GM10266 (cell line): ENCODE measurements at regions not wholly inside any gene's neighbourhood (a gene's known extent, or its start where the extent isn't known, plus 50 kb on each side); places are given as distances from the start of the nearest gene placed in this dataset.

Source experiments
- DNase-seq: peaks from one replicate; pipeline ENCODE4 v3.0.0; 2012; ENCODE audit errors: extremely low spot score
- CTCF ChIP-seq: IDR thresholded peaks from 2 replicates; pipeline ENCODE4 v1.5.1; 2012; ENCODE audit warnings: mild to moderate bottlenecking, low read depth; ENCODE audit not compliant: control insufficient read depth, insufficient read depth; ENCODE audit errors: missing control alignments

DNA sequence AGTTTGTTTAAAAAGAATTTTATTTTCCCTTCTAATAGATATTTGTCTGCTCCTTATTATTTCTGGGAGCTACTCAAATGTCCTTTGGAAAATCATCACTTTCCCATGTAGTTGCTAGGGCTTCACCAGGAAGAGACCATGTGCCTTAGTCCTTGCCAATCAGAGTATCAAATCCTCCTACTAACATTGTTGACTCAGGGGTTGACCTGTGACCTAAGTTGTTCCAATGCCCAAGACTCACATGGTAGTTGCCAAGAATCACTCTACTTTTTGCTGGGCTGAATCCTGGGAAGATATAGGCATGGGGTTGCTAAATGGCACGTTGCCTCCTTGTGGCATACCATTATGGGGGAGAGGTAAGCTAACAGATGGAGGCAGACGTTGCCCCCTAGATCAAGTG is 58.2 kb upstream of the FOXD3 start:
- TF ChIP-seq CTCF: no peak
- no peak for DNase-seq

DNA sequence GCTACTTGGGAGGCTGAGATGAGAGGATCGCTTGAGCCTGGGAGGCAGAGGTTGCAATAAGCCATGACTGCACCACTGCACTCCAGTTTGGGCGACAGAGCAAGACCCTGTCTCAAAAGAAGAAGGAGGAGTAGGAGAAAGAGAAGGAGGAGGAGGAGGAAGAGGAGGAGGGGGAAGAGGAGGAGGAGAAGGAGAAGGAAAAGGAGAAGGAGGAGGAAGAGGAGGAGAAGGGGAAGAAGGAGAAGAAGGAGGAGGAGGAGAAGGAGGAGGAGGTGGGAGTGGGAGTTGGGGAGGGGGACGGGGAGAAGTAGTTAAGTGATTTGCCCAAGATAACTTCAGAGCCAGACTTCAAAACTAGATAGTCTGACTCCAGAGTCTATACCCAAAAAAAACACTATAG is 55.5 kb upstream of the FOXD3 start:
- TF ChIP-seq CTCF: no peak

DNA sequence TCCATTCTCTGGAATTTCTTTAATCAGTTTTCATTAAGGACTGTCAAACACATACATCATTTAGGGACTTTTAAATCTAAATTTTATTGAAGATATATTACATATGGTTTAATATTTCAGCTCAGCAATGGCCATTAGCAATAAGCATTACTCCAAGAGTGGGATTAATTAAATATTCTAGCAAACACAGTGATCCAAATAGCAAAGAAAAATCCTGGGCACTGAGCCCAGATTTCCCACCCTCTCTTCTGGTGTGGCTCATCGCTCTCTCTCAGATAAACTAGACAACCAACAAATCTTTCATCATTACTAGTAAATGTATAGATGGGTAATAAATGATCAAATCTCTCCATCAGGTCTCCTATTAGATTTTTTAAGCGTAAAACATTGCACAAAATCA is 53.5 kb upstream of the FOXD3 start:
- DNase-seq: no peak
- TF ChIP-seq CTCF: no peak

More for the DNA sequence above, 55.5 kb upstream of the FOXD3 start:
- no peak for DNase-seq

GRCh38 chr1:63269571-63269970 is 52.8 kb upstream of the FOXD3 start:
- DNase-seq: no peak
- no peak for TF ChIP-seq CTCF
